ENCODE measurements at regions not wholly inside any gene's neighbourhood (a gene's known extent, or its start where the extent isn't known, plus 50 kb on each side); places are given as distances from the start of the nearest gene placed in this dataset. TPM values are rescaled to one million over a fixed set of nuclear protein-coding genes. Genes with fewer than 3 reads are reported as not detected.

DNA sequence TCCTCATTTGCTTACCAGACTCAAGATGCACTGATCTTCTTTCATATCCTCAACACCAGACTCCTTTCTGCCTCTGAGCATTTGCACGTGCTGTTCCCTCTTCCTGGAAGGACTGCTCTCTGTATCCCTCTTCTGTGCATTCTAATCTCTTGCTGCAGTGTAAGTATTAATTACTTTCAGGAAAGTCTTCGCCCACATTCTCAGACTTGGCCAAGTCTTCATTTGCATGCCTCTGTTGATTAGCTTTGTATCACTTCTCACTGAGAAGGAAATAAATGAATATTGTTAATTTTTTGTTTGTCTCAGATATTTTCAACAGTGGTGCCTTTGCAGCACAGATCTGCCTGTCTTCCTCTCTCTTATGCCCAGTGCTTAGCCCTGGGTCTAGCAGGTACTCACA, 50.3 kb upstream of the RAB3GAP2 start:
- Histone ChIP-seq H3K4me3 (ENCODE audit: low read depth, low read length, poor library complexity, severe bottlenecking) (no peak overlapping the region), H3K36me3 (ENCODE audit: insufficient read depth, low read length) (no peaks in the 10 kb centered on the region), H3K9me3 (ENCODE audit: low read length) (no peaks in the 10 kb centered on the region), H2AFZ (ENCODE audit: low read length) (no peak overlapping the region), H3K4me2 (ENCODE audit: low read length) (no peak overlapping the region), H3K79me2 (ENCODE audit: insufficient read depth, low read depth, low read length) (no peaks in the 10 kb centered on the region), H3K4me1 (ENCODE audit: insufficient read depth, low read length, poor library complexity, severe bottlenecking) (no peaks in the 10 kb centered on the region), H3K9me2 (ENCODE audit: insufficient read depth, low read length) (no peaks in the 10 kb centered on the region), H4K20me1 (ENCODE audit: insufficient read depth, low read length) (no peaks in the 10 kb centered on the region), H3K27ac (ENCODE audit: low read depth, low read length, poor library complexity, severe bottlenecking) (no peak overlapping the region)
- no peak for DNase-seq (ENCODE audit: low spot score)
- ChIA-PET POLR2A (interaction anchor here (0.6 kb wide), 1 partner anchor 39 kb away, joined by 3 read pairs; no protein-coding TSS in a partner anchor), CTCF (ENCODE audit: unreplicated experiment) (no interaction called here)
- BruUV-seq (replicated peaks), result no TSS peak
- TF ChIP-seq, protein P1, sequence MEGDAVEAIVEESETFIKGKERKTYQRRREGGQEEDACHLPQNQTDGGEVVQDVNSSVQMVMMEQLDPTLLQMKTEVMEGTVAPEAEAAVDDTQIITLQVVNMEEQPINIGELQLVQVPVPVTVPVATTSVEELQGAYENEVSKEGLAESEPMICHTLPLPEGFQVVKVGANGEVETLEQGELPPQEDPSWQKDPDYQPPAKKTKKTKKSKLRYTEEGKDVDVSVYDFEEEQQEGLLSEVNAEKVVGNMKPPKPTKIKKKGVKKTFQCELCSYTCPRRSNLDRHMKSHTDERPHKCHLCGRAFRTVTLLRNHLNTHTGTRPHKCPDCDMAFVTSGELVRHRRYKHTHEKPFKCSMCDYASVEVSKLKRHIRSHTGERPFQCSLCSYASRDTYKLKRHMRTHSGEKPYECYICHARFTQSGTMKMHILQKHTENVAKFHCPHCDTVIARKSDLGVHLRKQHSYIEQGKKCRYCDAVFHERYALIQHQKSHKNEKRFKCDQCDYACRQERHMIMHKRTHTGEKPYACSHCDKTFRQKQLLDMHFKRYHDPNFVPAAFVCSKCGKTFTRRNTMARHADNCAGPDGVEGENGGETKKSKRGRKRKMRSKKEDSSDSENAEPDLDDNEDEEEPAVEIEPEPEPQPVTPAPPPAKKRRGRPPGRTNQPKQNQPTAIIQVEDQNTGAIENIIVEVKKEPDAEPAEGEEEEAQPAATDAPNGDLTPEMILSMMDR (conservative IDR thresholded peaks at IDR 0.05; ENCODE audit: low read length), result no peak
- no peak for TF ChIP-seq EZH2phosphoT487 (IDR thresholded peaks at IDR 0.05; ENCODE audit: borderline replicate concordance, low read depth, low read length)
- intact Hi-C loops (cut with micrococcal nuclease; ENCODE audit: unreplicated experiment), result no loop called here

Small RNA genes in the stretch of these regions (small RNA-seq; reads per million reads assigned to genes)
- gene AC096644.2, result not detected

Measured in OCI-LY7 (cell line).